IPS DF 6.9 (cell line): ENCODE measurements at regions not wholly inside any gene's neighbourhood (a gene's known extent, or its start where the extent isn't known, plus 50 kb on each side); places are given as distances from the start of the nearest gene placed in this dataset.

ENCODE experiments used
- DNase-seq: peaks from one replicate; pipeline ENCODE4 v3.0.0-alpha.2; 2013; ENCODE audit warnings: low read depth, low spot score
- H3K27ac ChIP-seq: one replicate; pipeline ENCODE4 v1.5.1; 2013; ENCODE audit warnings: low read length, control low read depth
- H3K27me3 ChIP-seq: 2 replicates; pipeline ENCODE4 v1.6.1; 2013; ENCODE audit warnings: mild to moderate bottlenecking, low read length; ENCODE audit not compliant: control insufficient read depth, insufficient read depth
- H3K36me3 ChIP-seq: 2 replicates; pipeline ENCODE4 v1.6.1; 2013; ENCODE audit warnings: low read length; ENCODE audit not compliant: control insufficient read depth, insufficient read depth
- H3K4me1 ChIP-seq: 2 replicates; pipeline ENCODE4 v1.6.1; 2013; ENCODE audit warnings: low read length; ENCODE audit not compliant: control insufficient read depth, insufficient read depth
- H3K4me3 ChIP-seq: 2 replicates; pipeline ENCODE4 v1.5.1; 2013; ENCODE audit warnings: mild to moderate bottlenecking, low read length
- H3K9me3 ChIP-seq: 2 replicates; pipeline ENCODE4 v1.6.1; 2013; ENCODE audit warnings: low read length, inconsistent platforms; ENCODE audit not compliant: control insufficient read depth, insufficient read depth
- WGBS: extraction: QIAGEN DNeasy Blood & Tissue Kit; methylation state at CpG from one replicate; pipeline ENCODE4 v1.1.7; 2013; ENCODE audit warnings: mixed read lengths, missing lambda C conversion rate; ENCODE audit not compliant: insufficient read length, insufficient coverage; 5-methylcytosine and 5-hydroxymethylcytosine counted together

DNA sequence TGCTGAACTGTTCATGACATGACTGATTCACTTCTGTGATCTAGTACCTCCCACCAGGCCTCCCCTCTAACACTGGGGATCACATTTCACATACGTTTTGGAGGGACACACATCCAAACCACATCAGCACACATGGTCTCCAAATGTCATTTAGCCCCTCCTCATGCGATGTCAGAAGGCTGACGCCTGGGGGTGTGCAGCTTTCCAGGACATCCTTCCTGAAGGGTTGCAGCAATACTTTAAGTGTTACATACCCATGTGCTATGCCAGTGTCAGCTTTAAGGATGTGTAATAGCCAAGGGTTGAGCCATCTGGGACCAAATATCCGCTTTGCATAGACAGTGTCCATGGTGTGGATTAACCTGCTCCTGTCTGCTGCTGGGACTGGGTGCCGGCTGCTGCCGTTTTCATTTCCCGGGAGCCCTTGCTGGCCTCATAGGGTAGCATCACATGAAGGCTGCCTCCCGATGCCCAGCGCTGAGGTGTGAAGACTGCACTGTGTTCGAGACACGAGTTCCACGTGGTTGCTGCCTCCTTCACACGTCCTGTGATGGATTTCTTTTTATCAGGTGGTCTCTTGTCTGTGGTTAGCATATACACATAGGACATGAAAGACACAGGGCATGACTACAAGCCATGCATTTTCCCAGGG lies 219.0 kb downstream of the THBS2 start:
- Histone ChIP-seq H3K9me3 (no peaks in the 10 kb centered on the region), H3K27me3 (no peaks in the 10 kb centered on the region), H3K4me1 (no peaks in the 10 kb centered on the region), H3K27ac (no peak overlapping the region), H3K4me3 (no peak overlapping the region), H3K36me3 (no peaks in the 10 kb centered on the region)
- DNase-seq: no peak
- WGBS: no CpG with 5 or more reads among the region's 13 CpGs

- Histone ChIP-seq H3K27me3 (no peaks in the 10 kb centered on the region), H3K4me3 (no peak overlapping the region), H3K27ac (no peak overlapping the region), H3K36me3 (no peaks in the 10 kb centered on the region), H3K4me1 (no peaks in the 10 kb centered on the region), H3K9me3 (no peaks in the 10 kb centered on the region)
- no CpG with 5 or more reads among the region's 4 CpGs for WGBS
- DNase-seq: no peak
Measured at GRCh38 chr6:169029861-169030260, 223.8 kb downstream of the THBS2 start.

DNA sequence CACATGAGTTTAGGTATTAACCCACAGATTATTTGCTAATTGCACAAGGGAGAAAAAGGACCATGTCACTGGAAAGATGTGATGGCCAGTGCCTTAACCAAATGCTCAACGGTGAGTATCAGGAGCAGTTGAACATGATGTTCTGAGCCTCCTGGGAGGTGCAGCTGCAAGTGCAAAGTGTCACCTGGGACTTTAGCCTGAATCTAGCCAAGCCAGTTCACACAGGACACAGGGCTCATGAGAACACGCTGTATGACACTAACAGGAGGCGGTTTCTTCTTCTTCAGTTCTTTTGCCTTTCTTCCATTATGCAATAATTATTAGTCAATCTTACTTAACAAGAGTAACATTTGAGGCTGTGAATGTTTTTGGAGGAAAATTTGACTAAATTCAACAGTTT lies 225.3 kb downstream of the THBS2 start:
- no peak for DNase-seq
- Histone ChIP-seq H3K27me3 (no peaks in the 10 kb centered on the region), H3K27ac (no peak overlapping the region), H3K9me3 (no peaks in the 10 kb centered on the region), H3K4me1 (no peaks in the 10 kb centered on the region), H3K36me3 (no peaks in the 10 kb centered on the region), H3K4me3 (no peak overlapping the region)
- no CpG with 5 or more reads among the region's 3 CpGs for WGBS

DNA sequence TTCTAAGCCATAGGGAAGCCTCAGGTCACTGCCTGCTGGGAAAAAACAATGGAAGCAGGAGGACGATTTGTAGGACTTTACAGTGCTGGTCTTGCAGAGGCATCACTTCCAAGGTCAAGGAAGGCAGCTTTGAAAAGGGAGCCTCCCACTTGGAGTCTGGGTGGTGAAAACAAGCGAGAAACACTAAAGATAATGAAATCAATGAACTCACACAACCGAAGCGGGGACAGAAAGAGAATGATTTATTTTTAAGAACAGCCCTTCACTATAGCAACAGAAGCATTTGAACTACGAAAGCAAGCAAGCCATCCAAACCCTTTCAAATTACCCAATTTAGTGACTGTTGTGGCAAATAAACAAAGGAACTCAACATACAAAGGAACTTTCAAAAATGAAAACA lies 227.5 kb downstream of the THBS2 start:
- no peak for DNase-seq
- Histone ChIP-seq H3K4me3 (no peak overlapping the region), H3K4me1 (no peaks in the 10 kb centered on the region), H3K27ac (no peak overlapping the region), H3K9me3 (no peaks in the 10 kb centered on the region), H3K36me3 (no peaks in the 10 kb centered on the region), H3K27me3 (no peaks in the 10 kb centered on the region)
- WGBS: no CpG with 5 or more reads among the region's 5 CpGs

- Histone ChIP-seq H3K27me3 (no peaks in the 10 kb centered on the region), H3K36me3 (no peaks in the 10 kb centered on the region), H3K27ac (no peak overlapping the region), H3K4me1 (no peaks in the 10 kb centered on the region), H3K9me3 (no peaks in the 10 kb centered on the region), H3K4me3 (no peak overlapping the region)
- WGBS: no CpG with 5 or more reads among the region's 54 CpGs
- no peak for DNase-seq
Measured at GRCh38 chr6:169024047-169024660, 229.5 kb downstream of the THBS2 start.

DNA sequence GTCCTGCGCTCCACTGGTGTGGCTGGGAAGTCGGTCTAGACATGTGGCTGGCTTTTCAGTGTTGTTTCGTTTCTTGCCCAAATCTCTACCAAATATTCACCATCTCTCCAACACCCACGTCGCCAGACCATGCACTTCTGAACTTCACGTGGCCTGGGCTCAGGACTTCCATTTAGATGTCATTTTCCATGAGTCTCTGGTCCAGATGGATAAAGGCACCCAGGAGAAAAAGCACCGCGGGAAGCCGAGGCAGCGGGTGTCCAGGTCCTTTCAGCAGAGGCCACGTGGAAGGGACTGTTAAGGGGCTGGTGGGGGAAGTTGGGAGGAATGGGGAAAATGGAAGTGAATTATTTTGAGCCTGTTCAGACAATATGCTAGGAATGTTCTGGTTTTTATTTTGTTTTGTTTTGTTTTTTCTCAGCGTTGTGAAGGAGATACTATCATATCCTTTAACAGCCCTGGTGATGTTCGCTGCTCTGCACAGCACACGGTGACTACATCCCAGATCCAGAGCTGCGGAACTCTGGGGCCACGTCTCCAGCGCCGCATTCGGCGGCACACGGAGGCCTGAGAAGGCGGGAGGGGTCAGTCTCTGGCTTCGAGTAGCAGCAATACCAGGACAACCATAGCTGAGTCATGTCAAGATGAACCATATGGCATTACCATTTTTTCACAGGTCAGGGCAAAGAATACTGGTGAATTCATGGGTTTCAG lies 230.3 kb downstream of the THBS2 start:
- H3K9me3 ChIP-seq: no peaks in the 10 kb centered on the region
- DNase-seq: no peak
- no peaks in the 10 kb centered on the region for H3K36me3 ChIP-seq
- H3K4me1 ChIP-seq: no peaks in the 10 kb centered on the region
- H3K4me3 ChIP-seq: no peak overlapping the region
- no peaks in the 10 kb centered on the region for H3K27me3 ChIP-seq
- H3K27ac ChIP-seq: no peak overlapping the region
- no CpG with 5 or more reads among the region's 23 CpGs for WGBS

- Histone ChIP-seq H3K4me1 (no peaks in the 10 kb centered on the region), H3K27ac (no peak overlapping the region), H3K9me3 (no peaks in the 10 kb centered on the region), H3K27me3 (no peaks in the 10 kb centered on the region), H3K4me3 (no peak overlapping the region), H3K36me3 (no peaks in the 10 kb centered on the region)
- DNase-seq: no peak
- no CpG with 5 or more reads among the region's 12 CpGs for WGBS
Measured at GRCh38 chr6:169022079-169022478, 231.6 kb downstream of the THBS2 start.

GRCh38 chr6:169020821-169021220 lies 232.8 kb downstream of the THBS2 start:
- Histone ChIP-seq H3K4me3 (no peak overlapping the region), H3K27ac (no peak overlapping the region)
- WGBS: no CpG with 5 or more reads among the region's 8 CpGs

GRCh38 chr6:169019727-169020491 lies 233.7 kb downstream of the THBS2 start:
- Histone ChIP-seq H3K9me3 (no peaks in the 10 kb centered on the region), H3K4me1 (no peaks in the 10 kb centered on the region), H3K27ac (no peak overlapping the region), H3K36me3 (no peaks in the 10 kb centered on the region), H3K27me3 (no peaks in the 10 kb centered on the region), H3K4me3 (no peak overlapping the region)
- DNase-seq: no peak
- WGBS: no CpG with 5 or more reads among the region's 9 CpGs

More at GRCh38 chr6:169020821-169021220, 232.8 kb downstream of the THBS2 start:
- Histone ChIP-seq H3K9me3 (no peaks in the 10 kb centered on the region), H3K4me1 (no peaks in the 10 kb centered on the region), H3K36me3 (no peaks in the 10 kb centered on the region), H3K27me3 (no peaks in the 10 kb centered on the region)
- no peak for DNase-seq

DNA sequence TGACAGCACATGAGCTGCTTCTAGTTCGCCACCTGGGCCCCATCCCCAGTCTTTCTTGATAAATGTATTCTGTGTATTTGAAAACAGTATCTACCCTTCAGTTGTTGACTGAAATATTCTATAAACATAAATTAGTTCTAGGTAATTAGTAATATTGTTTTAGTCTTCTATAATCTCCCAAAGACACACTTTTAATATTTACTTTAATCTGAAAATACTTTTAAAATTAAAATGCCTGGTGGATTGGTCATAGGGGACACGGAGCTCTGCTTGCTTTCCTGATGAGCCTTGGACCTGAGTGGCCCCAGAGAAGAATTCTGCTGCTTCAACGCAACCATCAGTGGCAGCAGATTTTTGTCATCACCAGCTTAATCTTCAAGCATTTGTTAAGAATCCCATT lies 234.5 kb downstream of the THBS2 start:
- no peak overlapping the region for H3K27ac ChIP-seq
- H3K4me1 ChIP-seq: no peaks in the 10 kb centered on the region
- no CpG with 5 or more reads among the region's 3 CpGs for WGBS
- no peaks in the 10 kb centered on the region for H3K36me3 ChIP-seq
- no peak overlapping the region for H3K4me3 ChIP-seq
- H3K27me3 ChIP-seq: no peaks in the 10 kb centered on the region
- DNase-seq: no peak
- no peaks in the 10 kb centered on the region for H3K9me3 ChIP-seq
